GM10266 (cell line): ENCODE measurements at regions not wholly inside any gene's neighbourhood (a gene's known extent, or its start where the extent isn't known, plus 50 kb on each side); places are given as distances from the start of the nearest gene placed in this dataset.

Experiments used
- DNase-seq: peaks from one replicate; pipeline ENCODE4 v3.0.0; 2012; ENCODE audit errors: extremely low spot score
- TF ChIP-seq, protein P1 (sequence below): IDR thresholded peaks from 2 replicates; pipeline ENCODE4 v1.5.1; 2012; ENCODE audit warnings: mild to moderate bottlenecking, low read depth; ENCODE audit not compliant: control insufficient read depth, insufficient read depth; ENCODE audit errors: missing control alignments

DNA sequence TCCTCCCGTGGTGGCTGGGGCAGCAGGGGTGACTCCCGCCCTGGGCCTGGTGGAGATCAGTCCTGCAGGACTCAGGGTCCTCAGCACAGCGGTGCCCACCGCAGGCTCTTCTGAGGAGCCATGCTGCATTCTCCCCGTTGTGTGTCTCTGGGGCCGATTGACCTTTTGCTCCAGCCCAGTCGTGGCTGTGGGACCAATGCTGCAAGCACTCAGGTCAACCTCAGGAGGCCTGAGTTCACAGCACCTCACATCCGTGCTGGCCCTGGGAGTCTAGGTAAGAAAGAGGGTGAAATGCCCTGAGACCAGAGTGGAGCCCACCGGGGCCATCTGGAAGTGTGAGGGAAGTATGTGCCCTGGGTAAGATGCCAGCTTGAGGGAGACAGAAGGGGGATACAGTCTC is 316.1 kb upstream of the B3GAT1 start:
- TF ChIP-seq, protein P1, sequence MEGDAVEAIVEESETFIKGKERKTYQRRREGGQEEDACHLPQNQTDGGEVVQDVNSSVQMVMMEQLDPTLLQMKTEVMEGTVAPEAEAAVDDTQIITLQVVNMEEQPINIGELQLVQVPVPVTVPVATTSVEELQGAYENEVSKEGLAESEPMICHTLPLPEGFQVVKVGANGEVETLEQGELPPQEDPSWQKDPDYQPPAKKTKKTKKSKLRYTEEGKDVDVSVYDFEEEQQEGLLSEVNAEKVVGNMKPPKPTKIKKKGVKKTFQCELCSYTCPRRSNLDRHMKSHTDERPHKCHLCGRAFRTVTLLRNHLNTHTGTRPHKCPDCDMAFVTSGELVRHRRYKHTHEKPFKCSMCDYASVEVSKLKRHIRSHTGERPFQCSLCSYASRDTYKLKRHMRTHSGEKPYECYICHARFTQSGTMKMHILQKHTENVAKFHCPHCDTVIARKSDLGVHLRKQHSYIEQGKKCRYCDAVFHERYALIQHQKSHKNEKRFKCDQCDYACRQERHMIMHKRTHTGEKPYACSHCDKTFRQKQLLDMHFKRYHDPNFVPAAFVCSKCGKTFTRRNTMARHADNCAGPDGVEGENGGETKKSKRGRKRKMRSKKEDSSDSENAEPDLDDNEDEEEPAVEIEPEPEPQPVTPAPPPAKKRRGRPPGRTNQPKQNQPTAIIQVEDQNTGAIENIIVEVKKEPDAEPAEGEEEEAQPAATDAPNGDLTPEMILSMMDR = no peak
- no peak for DNase-seq

DNA sequence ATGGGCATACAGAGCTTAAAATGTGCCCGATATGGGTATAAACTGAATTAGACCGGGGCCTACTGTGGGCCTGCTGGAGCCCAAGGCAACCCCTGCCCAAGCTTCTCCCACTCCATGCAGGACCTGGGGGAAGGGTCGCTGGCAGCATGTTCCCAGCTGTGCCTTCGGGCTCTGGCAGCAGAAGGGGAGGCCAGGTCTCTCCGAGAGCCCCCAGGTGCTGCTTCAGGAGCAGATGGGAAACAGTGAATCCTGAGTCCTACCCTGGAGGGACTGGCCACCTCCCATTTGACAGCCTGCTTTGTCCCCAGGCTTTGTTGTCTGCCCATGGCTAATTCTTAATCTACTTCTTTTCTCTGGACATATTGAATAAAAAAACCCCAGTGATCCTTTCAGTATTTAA is 315.6 kb upstream of the B3GAT1 start:
- TF ChIP-seq, protein P1 = no peak
- DNase-seq = no peak

DNA sequence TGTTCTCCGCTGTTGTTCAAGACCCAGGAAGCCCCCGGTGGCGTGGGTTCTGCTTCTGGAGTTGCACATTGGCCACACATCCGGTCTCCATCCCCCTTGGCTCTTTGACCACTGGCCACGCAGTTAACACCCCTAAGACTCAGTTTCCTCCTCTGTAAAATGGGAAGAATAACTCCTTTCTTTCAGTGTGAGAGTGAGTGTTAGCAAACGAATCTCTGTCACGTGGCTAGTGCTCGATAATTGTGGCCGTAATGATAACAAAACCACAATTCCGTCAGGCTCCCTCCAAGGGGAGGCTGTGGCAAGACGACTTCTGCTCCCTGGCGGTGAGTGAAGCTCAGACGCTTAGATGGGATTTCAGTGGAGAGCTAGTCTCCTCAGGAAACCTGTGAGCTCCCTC is 315.2 kb upstream of the B3GAT1 start:
- DNase-seq = no peak
- TF ChIP-seq, protein P1 = no peak

DNA sequence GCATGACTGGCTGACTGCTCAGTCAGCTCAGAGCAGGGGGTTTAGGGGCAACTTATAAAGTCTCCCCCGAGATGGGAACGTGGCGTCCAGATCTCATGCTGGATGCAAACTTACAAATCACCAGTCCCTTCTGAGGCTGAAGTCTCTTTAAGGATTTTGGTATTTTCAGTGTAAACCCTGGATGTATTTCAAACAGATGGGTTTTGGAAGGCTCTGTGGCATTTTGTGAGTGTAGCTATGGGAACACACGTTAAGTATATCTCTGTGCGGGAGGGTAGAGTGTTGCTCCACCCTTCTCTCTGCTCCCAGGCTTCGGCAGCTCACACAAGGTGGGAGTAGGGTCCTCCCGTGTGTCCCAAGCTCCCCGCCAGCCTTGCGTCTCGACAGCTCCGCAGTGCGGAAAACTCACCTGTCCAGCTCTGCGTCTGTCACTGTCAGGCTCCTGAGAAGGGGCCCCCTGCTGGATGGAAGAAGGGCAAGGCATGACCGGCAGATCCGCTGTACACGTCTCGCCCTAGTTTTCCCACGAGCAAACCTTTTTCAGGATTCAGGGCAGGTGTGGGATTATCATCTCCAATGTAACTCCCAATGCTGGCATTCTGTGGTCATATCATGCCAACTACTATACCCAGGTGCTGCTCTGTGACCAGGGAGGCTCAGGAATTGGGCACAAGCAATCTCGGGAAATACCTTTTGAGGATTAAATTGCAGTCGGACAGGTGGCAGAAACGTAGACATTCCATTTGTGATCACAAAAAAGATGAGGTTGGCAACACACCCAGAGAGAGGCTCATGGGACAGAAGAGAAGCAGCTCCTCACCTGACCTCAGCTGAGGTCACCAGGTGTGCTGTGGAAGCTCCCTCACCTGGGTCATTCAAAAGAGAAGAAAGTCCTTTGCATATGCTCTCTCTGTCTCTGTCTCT is 313.9 kb upstream of the B3GAT1 start:
- DNase-seq = no peak

DNA sequence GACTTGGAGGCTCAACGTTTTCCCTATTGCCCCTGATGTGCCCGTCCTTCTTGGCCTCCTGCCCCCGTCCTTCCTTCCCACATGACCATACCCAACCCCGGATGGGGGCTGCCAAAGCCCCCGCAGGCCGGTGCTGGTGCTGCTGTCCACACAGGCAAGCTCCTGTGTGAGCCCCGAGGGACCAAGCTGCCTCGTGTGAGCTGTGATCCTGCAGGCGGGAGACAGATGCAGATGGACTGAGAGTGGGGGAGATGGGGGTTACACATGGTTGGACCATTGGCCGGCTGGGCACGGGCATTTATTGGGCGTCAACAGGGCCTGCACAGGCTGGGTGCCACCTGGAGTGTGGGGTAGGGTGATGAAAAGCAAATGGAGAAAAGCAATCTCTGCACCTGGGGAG is 313.2 kb upstream of the B3GAT1 start:
- DNase-seq = no peak
- TF ChIP-seq, protein P1 = no peak

More for the DNA sequence above, 313.9 kb upstream of the B3GAT1 start:
- TF ChIP-seq, protein P1 = no peak

DNA sequence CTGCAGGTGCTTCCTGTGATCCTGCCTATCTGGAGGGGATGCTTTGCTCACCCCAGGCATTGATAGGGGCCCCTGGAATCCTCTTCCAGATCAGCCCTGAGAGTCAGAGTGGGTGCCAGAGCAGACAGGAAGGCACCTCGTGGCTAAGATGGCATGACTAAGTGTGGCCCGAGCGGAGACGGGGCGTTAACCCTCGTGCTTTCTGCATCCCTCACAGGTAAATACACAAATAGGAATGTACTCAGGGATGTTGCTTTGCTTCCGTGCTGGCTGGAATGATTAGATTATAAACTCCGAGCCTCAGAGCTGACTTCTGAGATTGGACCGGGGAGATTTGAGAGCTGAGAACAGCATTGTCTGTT is 312.7 kb upstream of the B3GAT1 start:
- no peak for DNase-seq

More for the DNA sequence above, 312.7 kb upstream of the B3GAT1 start:
- TF ChIP-seq, protein P1 = no peak
